ENCODE measurements at regions not wholly inside any gene's neighbourhood (a gene's known extent, or its start where the extent isn't known, plus 50 kb on each side); places are given as distances from the start of the nearest gene placed in this dataset.

DNA sequence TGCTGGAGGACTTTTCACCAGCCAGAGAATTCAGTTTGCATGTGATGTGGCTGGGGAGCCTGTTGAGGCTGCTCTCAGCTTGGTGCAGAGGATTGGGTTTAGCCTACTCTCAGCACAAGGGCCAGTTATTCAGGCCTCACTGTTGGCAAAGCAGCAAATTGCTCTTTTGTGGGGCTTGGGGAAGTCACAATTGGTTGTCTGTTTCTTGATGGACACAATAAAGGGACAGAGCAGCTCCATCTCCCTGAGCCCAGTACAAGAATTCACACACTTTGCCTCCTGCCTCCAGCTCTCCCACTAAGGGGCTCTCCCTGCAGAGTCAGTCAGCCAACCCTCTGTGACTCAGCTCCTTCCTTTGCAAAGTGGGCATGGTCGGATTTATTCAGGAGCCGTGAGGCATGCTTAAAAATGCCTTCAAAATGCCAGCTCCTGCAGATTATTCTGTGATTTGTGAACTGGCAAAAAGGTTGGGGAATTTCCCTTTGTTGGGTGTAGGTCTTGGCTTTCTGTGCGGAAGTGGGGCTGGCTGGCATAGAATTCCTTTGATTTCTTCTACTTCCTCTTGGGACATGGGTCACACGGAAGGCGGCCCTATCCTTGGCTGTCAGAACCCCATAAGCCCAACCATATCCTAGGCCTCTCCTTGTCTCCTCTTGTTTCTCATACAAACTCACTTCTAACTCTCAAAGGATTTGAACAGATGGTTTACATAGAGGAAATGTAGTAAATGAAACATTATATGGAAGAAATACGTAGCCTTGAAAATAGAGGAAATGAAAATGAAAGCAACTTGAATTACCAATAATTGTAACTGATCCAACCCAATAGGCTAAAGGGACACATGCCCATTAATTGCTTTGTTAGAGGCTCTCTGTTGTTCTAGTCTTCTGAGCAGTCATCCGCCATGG is 118.7 kb upstream of the CD180 start:
- TF ChIP-seq SPI1 (IDR thresholded peaks at IDR 0.05; ENCODE audit: low read depth, low read length) (peak; percentile 73), POLR2AphosphoS5 (IDR thresholded peaks at IDR 0.05; ENCODE audit: low read depth, low read length) (no peak)
- DNase-seq (ENCODE audit: insufficient read length, low spot score) (no peak), FAIRE-seq (no peak)

GRCh38 chr5:67311701-67312100 is 115.1 kb upstream of the CD180 start:
- FAIRE-seq, result no peak
- no peak for TF ChIP-seq POU2F2 (IDR thresholded peaks at IDR 0.05; ENCODE audit: low read depth, low read length)
- TF ChIP-seq TAF1 (IDR thresholded peaks at IDR 0.05; ENCODE audit: low read depth, low read length), result no peak
- TF ChIP-seq PAX5 (IDR thresholded peaks at IDR 0.05; ENCODE audit: insufficient read depth, low read length, severe bottlenecking), result no peak
- TF ChIP-seq POLR2AphosphoS5 (IDR thresholded peaks at IDR 0.05; ENCODE audit: low read depth, low read length), result no peak
- no peak for TF ChIP-seq POLR2A (IDR thresholded peaks at IDR 0.05; ENCODE audit: low read depth, low read length)
- no peak for DNase-seq (ENCODE audit: insufficient read length, low spot score)

DNA sequence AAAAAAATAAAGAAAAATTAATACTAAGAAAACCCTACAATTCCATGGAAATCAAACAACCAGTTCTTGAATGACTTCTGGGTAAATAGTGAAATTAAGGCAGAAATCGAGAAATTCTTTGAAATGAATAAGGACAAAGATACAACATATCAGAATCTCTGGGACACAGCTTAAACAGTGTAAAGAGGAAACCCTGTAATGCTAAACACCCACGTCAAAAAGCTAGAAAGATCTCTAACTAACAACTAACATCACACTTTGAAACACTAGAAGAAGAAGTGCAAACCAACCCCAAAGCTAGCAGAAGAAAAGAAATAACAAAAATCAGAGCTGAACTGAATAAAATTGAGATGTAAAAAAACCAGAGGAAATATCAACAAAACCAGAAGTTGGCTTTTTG is 114.6 kb upstream of the CD180 start:
- DNase-seq (ENCODE audit: insufficient read length, low spot score), result no peak
- FAIRE-seq, result no peak
- TF ChIP-seq POLR2AphosphoS5 (IDR thresholded peaks at IDR 0.05; ENCODE audit: low read depth, low read length) (no peak), POLR2A (IDR thresholded peaks at IDR 0.05; ENCODE audit: low read depth, low read length) (no peak), SPI1 (IDR thresholded peaks at IDR 0.05; ENCODE audit: low read depth, low read length) (no peak), POU2F2 (IDR thresholded peaks at IDR 0.05; ENCODE audit: low read depth, low read length) (no peak), PAX5 (IDR thresholded peaks at IDR 0.05; ENCODE audit: insufficient read depth, low read length, severe bottlenecking) (no peak), TAF1 (IDR thresholded peaks at IDR 0.05; ENCODE audit: low read depth, low read length) (no peak)

DNA sequence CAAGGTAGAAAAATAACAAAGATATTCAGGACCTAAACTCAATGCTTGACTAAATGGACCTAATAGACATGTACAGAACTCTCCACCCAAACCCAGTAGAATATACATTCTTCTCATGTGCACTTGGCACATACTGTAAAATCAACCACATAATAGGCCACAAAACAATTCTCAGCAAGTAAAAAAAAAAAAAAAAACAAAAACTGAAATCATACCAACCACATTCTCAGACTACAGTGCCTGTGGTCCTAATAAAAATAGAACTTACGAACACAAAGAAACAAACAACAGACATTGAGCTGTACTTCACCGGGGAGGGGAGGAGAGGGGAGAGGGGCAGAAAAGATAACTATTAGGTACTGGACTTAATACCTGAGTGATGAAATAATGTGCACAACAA is 114.1 kb upstream of the CD180 start:
- DNase-seq (ENCODE audit: insufficient read length, low spot score), result no peak
- FAIRE-seq, result no peak
- TF ChIP-seq SPI1 (IDR thresholded peaks at IDR 0.05; ENCODE audit: low read depth, low read length) (no peak), PAX5 (IDR thresholded peaks at IDR 0.05; ENCODE audit: insufficient read depth, low read length, severe bottlenecking) (no peak)

GRCh38 chr5:67310169-67310568 is 113.6 kb upstream of the CD180 start:
- DNase-seq (ENCODE audit: insufficient read length, low spot score) (no peak), FAIRE-seq (no peak)
- no peak for TF ChIP-seq SPI1 (IDR thresholded peaks at IDR 0.05; ENCODE audit: low read depth, low read length)
- no peak for TF ChIP-seq POU2F2 (IDR thresholded peaks at IDR 0.05; ENCODE audit: low read depth, low read length)
- TF ChIP-seq PAX5 (IDR thresholded peaks at IDR 0.05; ENCODE audit: insufficient read depth, low read length, severe bottlenecking), result no peak
- no peak for TF ChIP-seq POLR2A (IDR thresholded peaks at IDR 0.05; ENCODE audit: low read depth, low read length)
- TF ChIP-seq TAF1 (IDR thresholded peaks at IDR 0.05; ENCODE audit: low read depth, low read length), result no peak
- no peak for TF ChIP-seq POLR2AphosphoS5 (IDR thresholded peaks at IDR 0.05; ENCODE audit: low read depth, low read length)

- FAIRE-seq (no peak), DNase-seq (ENCODE audit: insufficient read length, low spot score) (no peak)
- TF ChIP-seq POU2F2 (IDR thresholded peaks at IDR 0.05; ENCODE audit: low read depth, low read length) (no peak), TAF1 (IDR thresholded peaks at IDR 0.05; ENCODE audit: low read depth, low read length) (no peak), POLR2AphosphoS5 (IDR thresholded peaks at IDR 0.05; ENCODE audit: low read depth, low read length) (no peak)
These were observed 112.5 kb upstream of the CD180 start for GRCh38 chr5:67308988-67309688.

- FAIRE-seq (no peak), DNase-seq (ENCODE audit: insufficient read length, low spot score) (no peak)
- no peak for TF ChIP-seq POLR2AphosphoS5 (IDR thresholded peaks at IDR 0.05; ENCODE audit: low read depth, low read length)
- TF ChIP-seq POU2F2 (IDR thresholded peaks at IDR 0.05; ENCODE audit: low read depth, low read length), result no peak
- no peak for TF ChIP-seq PAX5 (IDR thresholded peaks at IDR 0.05; ENCODE audit: insufficient read depth, low read length, severe bottlenecking)
- no peak for TF ChIP-seq SPI1 (IDR thresholded peaks at IDR 0.05; ENCODE audit: low read depth, low read length)
These were observed 110.5 kb upstream of the CD180 start for GRCh38 chr5:67306965-67307607.

DNA sequence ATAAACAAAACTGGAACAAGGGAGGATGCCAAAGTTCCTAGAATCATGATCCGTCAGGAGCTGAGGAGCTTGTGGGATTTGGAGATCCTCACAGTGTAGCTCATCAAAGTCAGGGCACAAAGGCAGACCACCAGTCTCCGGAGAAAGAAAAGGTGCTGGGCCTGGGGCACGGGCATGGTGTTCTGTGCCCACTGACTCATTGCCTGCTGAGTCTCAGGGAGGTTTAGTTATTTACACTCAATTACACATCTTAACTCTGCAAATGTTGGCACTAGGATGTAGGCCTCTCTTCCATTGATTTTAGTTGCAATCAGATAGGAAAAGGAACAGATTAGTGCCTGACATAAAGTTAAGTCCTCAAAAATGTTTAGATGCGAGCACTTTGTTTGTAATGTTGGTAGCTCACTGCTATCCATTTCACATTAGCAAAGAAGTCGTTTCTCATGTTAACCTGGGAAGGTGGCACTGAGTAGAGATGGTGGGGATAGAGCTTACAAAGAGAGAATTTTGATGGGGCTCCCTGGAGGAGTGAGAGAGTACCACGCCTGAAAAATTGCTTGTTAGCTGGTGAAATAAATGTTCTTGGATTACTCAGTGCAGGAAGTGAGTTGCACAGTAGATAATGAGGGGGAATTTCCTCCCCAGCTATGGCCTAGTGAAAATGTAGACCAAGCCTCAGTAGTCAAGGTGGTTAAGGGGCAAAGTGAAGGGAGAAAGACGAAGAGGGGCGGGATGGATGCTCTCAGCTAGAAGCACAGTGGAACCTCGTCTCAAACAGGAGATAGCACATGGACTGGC is 109.5 kb upstream of the CD180 start:
- TF ChIP-seq PAX5 (IDR thresholded peaks at IDR 0.05; ENCODE audit: insufficient read depth, low read length, severe bottlenecking), result no peak
- TF ChIP-seq SPI1 (IDR thresholded peaks at IDR 0.05; ENCODE audit: low read depth, low read length), result no peak
- no peak for TF ChIP-seq POU2F2 (IDR thresholded peaks at IDR 0.05; ENCODE audit: low read depth, low read length)
- no peak for TF ChIP-seq POLR2AphosphoS5 (IDR thresholded peaks at IDR 0.05; ENCODE audit: low read depth, low read length)
- no peak for TF ChIP-seq TAF1 (IDR thresholded peaks at IDR 0.05; ENCODE audit: low read depth, low read length)
- no peak for DNase-seq (ENCODE audit: insufficient read length, low spot score)
- no peak for FAIRE-seq

GRCh38 chr5:67305401-67305800 is 108.8 kb upstream of the CD180 start:
- TF ChIP-seq PAX5 (IDR thresholded peaks at IDR 0.05; ENCODE audit: insufficient read depth, low read length, severe bottlenecking), result no peak
- TF ChIP-seq TAF1 (IDR thresholded peaks at IDR 0.05; ENCODE audit: low read depth, low read length), result no peak
- no peak for TF ChIP-seq POLR2AphosphoS5 (IDR thresholded peaks at IDR 0.05; ENCODE audit: low read depth, low read length)
- TF ChIP-seq POLR2A (IDR thresholded peaks at IDR 0.05; ENCODE audit: low read depth, low read length), result no peak
- no peak for TF ChIP-seq SPI1 (IDR thresholded peaks at IDR 0.05; ENCODE audit: low read depth, low read length)
- TF ChIP-seq POU2F2 (IDR thresholded peaks at IDR 0.05; ENCODE audit: low read depth, low read length), result no peak
- FAIRE-seq, result no peak
- no peak for DNase-seq (ENCODE audit: insufficient read length, low spot score)
